Right cardiac atrium (tissue), 5 donors: ENCODE measurements at regions not wholly inside any gene's neighbourhood (a gene's known extent, or its start where the extent isn't known, plus 50 kb on each side); places are given as distances from the start of the nearest gene placed in this dataset.
"Not testable (repeated sequence)": the region's sequence is repeated elsewhere in the genome, so short reads cannot be mapped to it uniquely, and the experiment has no call there.

Experiments used
- ATAC-seq, 2 donors: fragments of 200-7000 bp; cut with Tn5 transposase; one replicate each; pipeline versions ENCODE4 v1.8.0 to v1.9.1; 2020; ENCODE audit warnings: moderate library complexity in 2 of 2, mild to moderate bottlenecking in 1 of 2
- DNase-seq, 3 donors: peaks; one replicate each; pipeline ENCODE4 v3.0.0-alpha.2; 2020
- H3K27ac ChIP-seq: one replicate; pipeline ENCODE4 v1.5.1; 2013; ENCODE audit warnings: mild to moderate bottlenecking, low read length, control low read depth, moderate library complexity
- H3K27me3 ChIP-seq: one replicate; pipeline ENCODE4 v1.6.1; 2013; ENCODE audit not compliant: control insufficient read depth, insufficient read depth
- H3K4me1 ChIP-seq: one replicate; pipeline ENCODE4 v1.6.1; 2013; ENCODE audit warnings: low read length; ENCODE audit not compliant: control insufficient read depth, insufficient read depth
- H3K4me3 ChIP-seq: one replicate; pipeline ENCODE4 v1.5.1; 2013; ENCODE audit warnings: low read length, control low read depth
- H3K9me3 ChIP-seq: one replicate; pipeline ENCODE4 v1.6.1; 2013; ENCODE audit warnings: low read length; ENCODE audit not compliant: control insufficient read depth
- WGBS: extraction: QIAGEN DNeasy Blood & Tissue Kit; methylation state at CpG from one replicate; pipeline ENCODE4 v1.1.7; 2013; 5-methylcytosine and 5-hydroxymethylcytosine counted together
- intact Hi-C, 4 donors: fragments of 100-400 bp; cut with DNase I; formaldehyde crosslinking; loops; one replicate each; pipeline versions ENCODE4 v1.11.0 to v1.14.0; 2022 to 2023
- donor health status: healthy with polysubstance abuse.
- donor health status: DM: no; HTN: yes; CAD: no.
- donor health status: DM: no; HTN: no; CAD: no.
- donor health status: DM: no; HTN: yes; CAD: no; lungs with severe emphysema.
- donor health status: DM: yes; HTN: yes; CAD: no.

DNA sequence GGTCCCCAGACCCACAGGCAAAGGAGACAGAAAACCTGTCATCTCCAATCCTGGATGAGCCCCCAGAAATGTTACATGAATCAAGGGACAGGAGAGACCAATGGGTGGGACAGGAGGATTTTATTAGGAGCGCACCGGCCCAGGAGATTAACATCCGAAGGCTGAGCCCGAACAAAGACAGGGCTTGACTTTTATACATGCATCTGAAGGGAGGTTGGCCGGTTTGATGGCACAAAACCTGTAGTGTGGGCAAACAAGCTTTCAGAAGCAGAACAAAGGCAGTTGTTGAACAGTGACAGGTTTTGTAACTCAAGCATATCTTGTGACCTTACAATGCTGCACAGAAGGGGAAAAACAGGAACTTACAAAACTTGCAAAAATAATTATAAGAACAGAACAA is 83.9 kb upstream of the GPR6 start:
- Histone ChIP-seq H3K9me3 (no peaks in the 10 kb centered on the region), H3K27me3 (no peaks in the 10 kb centered on the region), H3K4me1 (no peaks in the 10 kb centered on the region), H3K4me3 (no peak overlapping the region), H3K27ac (no peak overlapping the region)
- intact Hi-C loops = no loop called here
- ATAC-seq (no peak), DNase-seq (no peak)
- WGBS = 91% methylated on average over 5 of the region's 5 CpGs

DNA sequence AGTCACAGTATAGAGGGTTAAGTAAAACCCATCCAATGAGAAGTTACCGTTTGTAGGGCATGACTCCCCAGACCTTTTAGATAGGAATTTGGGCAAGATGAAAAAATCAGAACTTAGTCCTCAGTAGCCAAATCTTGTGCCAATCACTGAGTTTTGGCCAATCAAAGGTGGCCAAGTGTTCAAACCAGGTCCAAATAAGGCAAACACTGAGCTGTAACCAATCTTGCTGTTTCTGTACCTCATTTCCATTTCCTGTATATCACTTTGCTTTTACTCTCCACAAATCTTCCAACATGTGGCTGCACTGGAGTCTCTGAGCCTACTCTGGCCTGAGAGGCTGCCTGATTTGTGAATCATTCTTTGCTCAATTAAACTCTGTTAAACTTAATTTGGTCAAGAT is 81.8 kb upstream of the GPR6 start:
- no peak for ATAC-seq
- Histone ChIP-seq H3K27ac (no peak overlapping the region), H3K9me3 (no peaks in the 10 kb centered on the region), H3K27me3 (no peaks in the 10 kb centered on the region), H3K4me3 (no peak overlapping the region), H3K4me1 (no peaks in the 10 kb centered on the region)
- WGBS = 63% methylated on average over 1 of the region's 1 CpG
- intact Hi-C loops = no loop called here
- no peak for DNase-seq

DNA sequence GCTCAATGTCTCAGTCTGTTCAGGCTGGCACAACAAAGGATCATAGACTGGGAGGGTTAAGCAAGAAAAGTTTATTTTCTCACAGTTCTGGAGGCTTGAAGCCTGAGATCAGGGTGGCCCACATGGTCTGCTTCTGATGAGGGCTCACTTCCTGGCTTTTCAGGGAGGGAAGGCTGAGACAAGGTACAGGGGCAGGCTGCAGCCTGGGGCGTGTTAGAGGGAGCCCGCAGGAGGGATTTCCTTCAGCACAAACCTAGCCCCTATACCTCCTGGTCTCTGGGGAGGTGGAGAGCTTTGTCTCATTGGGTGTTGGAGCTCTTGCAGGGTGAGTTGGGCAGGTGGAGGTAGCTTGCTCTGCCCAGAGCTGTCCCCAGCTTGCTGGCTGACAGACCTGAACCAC is 81.1 kb upstream of the GPR6 start:
- no peaks in the 10 kb centered on the region for H3K4me1 ChIP-seq
- intact Hi-C loops = no loop called here
- no peaks in the 10 kb centered on the region for H3K9me3 ChIP-seq
- no peak for DNase-seq
- no peak overlapping the region for H3K4me3 ChIP-seq
- no peaks in the 10 kb centered on the region for H3K27me3 ChIP-seq
- 88% methylated on average over 2 of the region's 2 CpGs for WGBS
- no peak for ATAC-seq
- no peak overlapping the region for H3K27ac ChIP-seq

DNA sequence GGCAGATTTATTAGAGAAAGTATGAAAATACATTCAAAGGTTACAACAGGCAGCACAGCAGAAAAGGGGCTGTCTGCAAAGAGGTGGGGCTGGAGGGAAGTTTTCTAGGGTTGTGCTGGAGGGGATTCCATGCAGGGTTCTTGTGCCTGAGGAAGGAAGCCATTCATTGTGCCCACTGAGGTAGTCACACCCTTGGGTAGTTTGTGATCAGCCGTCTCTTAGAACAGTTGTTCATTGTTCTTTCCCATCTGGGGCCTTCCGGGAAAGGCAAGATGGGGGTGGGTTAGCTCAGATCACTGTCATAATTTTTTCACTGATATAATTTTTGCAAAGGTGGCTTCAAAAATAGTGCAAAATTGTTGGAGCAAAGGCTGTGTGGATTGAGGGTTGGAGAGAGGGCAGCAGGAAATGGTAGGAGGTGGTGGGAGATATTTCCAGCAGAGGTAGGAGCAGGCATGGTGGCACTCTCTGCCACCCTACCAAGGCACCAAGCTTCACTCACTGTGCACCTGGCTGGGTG is 80.5 kb upstream of the GPR6 start:
- no peaks in the 10 kb centered on the region for H3K4me1 ChIP-seq
- no peak for ATAC-seq
- 69% methylated on average over 2 of the region's 2 CpGs for WGBS
- no peaks in the 10 kb centered on the region for H3K27me3 ChIP-seq
- intact Hi-C loops = no loop called here
- no peak for DNase-seq
- no peaks in the 10 kb centered on the region for H3K9me3 ChIP-seq
- no peak overlapping the region for H3K4me3 ChIP-seq
- no peak overlapping the region for H3K27ac ChIP-seq

DNA sequence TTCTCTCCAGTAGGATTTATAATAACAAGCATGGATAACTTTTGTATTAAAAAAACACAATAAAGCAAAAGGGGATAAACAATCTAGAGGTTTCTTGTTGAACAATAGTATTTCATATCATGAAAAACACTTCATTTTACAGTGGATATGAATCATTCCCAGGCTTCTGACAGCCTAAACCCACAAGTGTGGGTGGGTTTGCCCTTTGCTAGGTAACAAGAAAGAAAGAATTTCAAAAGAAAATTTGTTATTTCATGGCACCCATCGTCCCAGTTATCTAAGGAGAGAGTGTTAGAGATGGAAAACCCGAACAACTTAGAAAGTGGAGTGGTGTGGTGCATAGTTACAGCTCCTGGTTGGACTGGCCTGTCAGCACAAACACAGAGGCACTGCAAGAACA is 76.1 kb upstream of the GPR6 start:
- no peaks in the 10 kb centered on the region for H3K27me3 ChIP-seq
- WGBS = 59% methylated on average over 2 of the region's 2 CpGs

DNA sequence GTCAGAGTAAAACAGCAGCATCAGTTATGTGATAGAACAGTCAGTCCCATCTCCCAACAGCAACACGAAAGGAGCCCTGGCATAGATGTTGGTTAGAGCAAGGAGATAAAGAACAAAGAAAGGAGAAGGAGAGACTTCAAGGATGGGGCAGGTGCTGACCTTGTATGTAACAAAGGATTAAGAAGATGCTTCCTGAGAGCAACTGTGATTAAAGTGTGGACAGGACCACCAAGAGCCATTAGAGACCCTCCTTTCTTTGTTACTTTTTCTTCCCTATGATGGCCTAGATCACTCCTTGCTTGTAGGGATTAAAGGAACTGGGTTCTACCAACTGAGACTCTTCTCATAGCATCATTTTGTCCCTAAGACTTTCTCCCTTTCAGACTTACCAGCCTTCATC is 75.2 kb upstream of the GPR6 start:
- Histone ChIP-seq H3K9me3 (no peaks in the 10 kb centered on the region), H3K27ac (no peak overlapping the region), H3K27me3 (no peaks in the 10 kb centered on the region), H3K4me1 (no peaks in the 10 kb centered on the region), H3K4me3 (no peak overlapping the region)
- intact Hi-C loops = no loop called here
- WGBS = 64% methylated on average over 1 of the region's 1 CpG
- DNase-seq = no peak
- no peak for ATAC-seq

More for the DNA sequence above, 76.1 kb upstream of the GPR6 start:
- no peaks in the 10 kb centered on the region for H3K9me3 ChIP-seq
- no peaks in the 10 kb centered on the region for H3K4me1 ChIP-seq
- no peak overlapping the region for H3K4me3 ChIP-seq
- DNase-seq = no peak
- H3K27ac ChIP-seq = no peak overlapping the region
- intact Hi-C loops = no loop called here
- no peak for ATAC-seq

DNA sequence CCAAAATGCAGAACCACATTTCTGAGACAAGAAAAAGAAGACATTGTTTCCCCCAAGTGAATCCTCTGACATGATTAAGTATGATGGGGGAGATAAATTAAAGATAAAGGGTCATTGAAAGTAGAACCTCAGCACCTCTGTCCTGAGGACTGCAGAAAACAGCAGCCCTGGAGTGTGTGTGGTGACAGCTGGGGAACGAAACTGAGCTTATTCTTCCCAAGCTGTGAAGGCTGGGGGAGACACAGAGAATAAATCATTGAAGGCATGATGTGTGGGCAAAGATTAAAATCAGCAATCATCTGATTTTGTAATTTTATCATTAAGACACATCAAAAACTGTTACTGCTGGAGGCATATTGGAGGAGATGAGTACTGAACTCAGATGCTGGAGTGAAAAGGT is 67.5 kb upstream of the GPR6 start:
- ATAC-seq = no peak
- 47% methylated on average over 1 of the region's 1 CpG for WGBS
- Histone ChIP-seq H3K9me3 (no peaks in the 10 kb centered on the region), H3K27me3 (no peaks in the 10 kb centered on the region), H3K4me3 (no peak overlapping the region), H3K27ac (no peak overlapping the region), H3K4me1 (no peaks in the 10 kb centered on the region)
- intact Hi-C loops = no loop called here
- DNase-seq = no peak

DNA sequence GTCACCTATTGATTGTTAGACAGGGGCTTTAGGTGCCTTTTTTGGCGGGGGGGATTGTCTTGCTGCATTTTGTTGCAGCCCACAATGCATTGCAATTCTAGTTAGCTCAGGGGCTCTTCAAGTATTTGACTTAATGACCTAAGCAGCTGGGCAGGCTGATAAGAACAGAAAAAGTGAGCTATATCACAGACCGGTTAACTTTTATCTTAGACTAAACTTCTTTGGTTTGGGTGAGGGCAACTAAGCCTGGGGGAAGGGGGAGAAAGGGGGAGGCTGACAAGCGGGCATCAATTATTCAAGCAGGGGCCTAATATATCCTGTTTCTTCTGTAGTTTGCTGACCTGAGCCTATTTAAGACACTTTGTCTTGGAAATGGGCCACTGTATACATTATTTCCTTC is 66.0 kb upstream of the GPR6 start:
- Histone ChIP-seq H3K27me3 (no peaks in the 10 kb centered on the region), H3K4me1 (no peaks in the 10 kb centered on the region), H3K9me3 (no peaks in the 10 kb centered on the region), H3K27ac (no peak overlapping the region), H3K4me3 (no peak overlapping the region)
- intact Hi-C loops = no loop called here
- no peak for ATAC-seq
- DNase-seq = no peak
- WGBS = 26% methylated on average over 3 of the region's 3 CpGs

DNA sequence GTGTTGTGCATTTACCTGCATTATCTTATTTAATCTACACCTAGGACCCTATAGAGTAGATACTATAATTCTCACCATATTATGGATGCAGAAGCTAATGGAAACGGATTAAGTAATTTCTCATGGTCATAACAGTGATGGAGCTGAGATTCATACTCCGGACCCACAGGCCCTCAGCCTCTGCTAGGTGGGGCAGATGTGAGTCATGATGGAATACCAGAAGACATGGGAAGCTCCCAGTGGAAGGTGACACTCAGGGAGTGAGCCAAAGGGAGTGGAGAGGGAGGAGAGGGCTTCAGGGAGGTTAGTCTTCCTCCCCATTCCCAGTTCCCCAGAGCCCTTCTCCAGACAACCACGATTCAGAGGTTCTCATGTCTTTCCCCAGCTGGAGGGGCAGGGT is 65.2 kb upstream of the GPR6 start:
- Histone ChIP-seq H3K27me3 (no peaks in the 10 kb centered on the region), H3K9me3 (no peaks in the 10 kb centered on the region), H3K4me1 (no peaks in the 10 kb centered on the region), H3K4me3 (no peak overlapping the region), H3K27ac (no peak overlapping the region)
- ATAC-seq (no peak), DNase-seq (no peak)
- intact Hi-C loops = no loop called here
- 85% methylated on average over 3 of the region's 3 CpGs for WGBS

DNA sequence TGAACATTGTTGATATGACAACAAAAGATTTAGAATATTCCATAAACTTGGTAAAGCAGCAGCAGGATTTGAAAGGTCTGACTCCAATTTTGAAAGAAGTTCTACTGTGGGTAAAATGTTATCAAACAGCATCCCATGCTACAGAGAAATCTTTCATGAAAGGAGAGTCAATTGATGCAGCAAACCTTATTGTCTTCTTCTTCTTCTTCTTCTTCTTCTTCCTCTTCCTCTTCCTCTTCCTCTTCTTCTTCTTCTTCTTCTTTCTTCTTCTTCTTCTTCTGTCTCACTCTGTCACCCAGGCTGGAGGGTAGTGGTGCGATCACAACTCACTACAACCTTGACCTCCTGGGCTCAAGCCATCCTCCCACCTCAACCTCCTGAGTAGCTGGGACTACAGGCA is 62.4 kb upstream of the GPR6 start:
- H3K4me3 ChIP-seq, H3K9me3 ChIP-seq, H3K27ac ChIP-seq, DNase-seq, H3K27me3 ChIP-seq, ATAC-seq, intact Hi-C loops, H3K4me1 ChIP-seq: not testable (repeated sequence)
- 100% methylated on average over 1 of the region's 1 CpG for WGBS

DNA sequence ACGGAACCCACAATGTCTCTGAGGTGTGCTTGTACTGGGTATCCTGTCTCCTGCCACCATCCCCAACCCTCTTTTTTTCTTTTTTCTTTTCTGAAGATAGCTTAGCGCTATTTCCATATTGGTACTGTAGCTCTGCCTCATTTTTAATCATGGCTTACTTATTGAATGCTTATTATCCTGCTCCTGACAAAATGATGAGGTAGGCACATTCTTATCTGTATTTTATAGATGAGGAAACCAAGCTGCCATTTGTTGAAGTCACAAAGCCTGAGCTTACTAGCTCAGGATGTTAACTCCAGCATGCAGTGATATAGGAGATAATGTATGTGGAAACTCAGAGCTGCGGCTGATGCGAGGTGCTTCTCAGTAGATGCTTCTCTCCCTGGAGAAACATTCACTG is 61.4 kb upstream of the GPR6 start:
- H3K4me3 ChIP-seq = no peak overlapping the region
- DNase-seq = no peak
- intact Hi-C loops = no loop called here
- WGBS = 90% methylated on average over 4 of the region's 4 CpGs
- no peaks in the 10 kb centered on the region for H3K9me3 ChIP-seq
- no peak overlapping the region for H3K27ac ChIP-seq
- H3K4me1 ChIP-seq = no peaks in the 10 kb centered on the region
- ATAC-seq = no peak
- H3K27me3 ChIP-seq = no peaks in the 10 kb centered on the region

DNA sequence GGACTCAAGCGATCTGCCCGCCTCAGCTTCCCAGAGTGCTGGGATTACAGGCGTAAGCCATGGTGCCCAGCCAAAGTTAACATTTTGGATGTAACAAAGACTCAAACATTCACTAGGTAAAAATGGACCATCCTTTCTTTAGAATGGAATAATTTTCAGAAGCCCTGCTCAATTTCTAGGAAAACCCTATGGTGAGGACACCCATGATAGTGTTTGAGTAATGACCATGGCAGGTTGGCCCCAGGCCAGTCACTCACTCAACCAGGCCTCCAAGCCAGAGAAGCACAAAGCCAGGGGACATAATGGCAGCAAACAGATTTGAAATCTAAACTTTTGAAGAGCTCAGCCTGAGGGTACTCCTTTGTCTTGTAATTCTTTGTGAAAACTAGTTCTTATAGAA is 59.9 kb upstream of the GPR6 start:
- WGBS = 97% methylated on average over 3 of the region's 3 CpGs
- Histone ChIP-seq H3K9me3 (no peaks in the 10 kb centered on the region), H3K4me1 (no peaks in the 10 kb centered on the region), H3K27ac (no peak overlapping the region), H3K27me3 (no peaks in the 10 kb centered on the region), H3K4me3 (no peak overlapping the region)
- ATAC-seq (no peak), DNase-seq (no peak)
- intact Hi-C loops = no loop called here
